ENCODE measurements at regions not wholly inside any gene's neighbourhood (a gene's known extent, or its start where the extent isn't known, plus 50 kb on each side); places are given as distances from the start of the nearest gene placed in this dataset.

GRCh38 chr19:28397306-28397705 is 815.6 kb downstream of the UQCRFS1 start:
- no peak for TF ChIP-seq CTCF (IDR thresholded peaks at IDR 0.05)

- TF ChIP-seq CTCF (IDR thresholded peaks at IDR 0.05), result no peak
Measured at GRCh38 chr19:28396287-28396831, 816.6 kb downstream of the UQCRFS1 start.

GRCh38 chr19:28394725-28395124 is 818.2 kb downstream of the UQCRFS1 start:
- TF ChIP-seq CTCF (IDR thresholded peaks at IDR 0.05), result no peak

GRCh38 chr19:28393574-28394336 is 819.2 kb downstream of the UQCRFS1 start:
- no peak for TF ChIP-seq CTCF (IDR thresholded peaks at IDR 0.05)

GRCh38 chr19:28388988-28389387 is 824.0 kb downstream of the UQCRFS1 start:
- TF ChIP-seq CTCF (IDR thresholded peaks at IDR 0.05), result no peak

GRCh38 chr19:28387507-28387906 is 825.4 kb downstream of the UQCRFS1 start:
- TF ChIP-seq CTCF (IDR thresholded peaks at IDR 0.05), result no peak

GRCh38 chr19:28386470-28386869 is 826.5 kb downstream of the UQCRFS1 start:
- no peak for TF ChIP-seq CTCF (IDR thresholded peaks at IDR 0.05)

All from LNCAP (cell line).